Activated CD8-positive, alpha-beta memory T cell treated with anti-CD3 and anti-CD28 coated beads for 1 hour (primary cell): ENCODE measurements at regions not wholly inside any gene's neighbourhood (a gene's known extent, or its start where the extent isn't known, plus 50 kb on each side); places are given as distances from the start of the nearest gene placed in this dataset.

Experiments
- DNase-seq, 2 donors: peaks; one replicate each; pipeline ENCODE4 v3.0.0-alpha.2; 2020; ENCODE audit warnings: low read depth in 1 of 2; ENCODE audit errors: extremely low read depth in 1 of 2

DNA sequence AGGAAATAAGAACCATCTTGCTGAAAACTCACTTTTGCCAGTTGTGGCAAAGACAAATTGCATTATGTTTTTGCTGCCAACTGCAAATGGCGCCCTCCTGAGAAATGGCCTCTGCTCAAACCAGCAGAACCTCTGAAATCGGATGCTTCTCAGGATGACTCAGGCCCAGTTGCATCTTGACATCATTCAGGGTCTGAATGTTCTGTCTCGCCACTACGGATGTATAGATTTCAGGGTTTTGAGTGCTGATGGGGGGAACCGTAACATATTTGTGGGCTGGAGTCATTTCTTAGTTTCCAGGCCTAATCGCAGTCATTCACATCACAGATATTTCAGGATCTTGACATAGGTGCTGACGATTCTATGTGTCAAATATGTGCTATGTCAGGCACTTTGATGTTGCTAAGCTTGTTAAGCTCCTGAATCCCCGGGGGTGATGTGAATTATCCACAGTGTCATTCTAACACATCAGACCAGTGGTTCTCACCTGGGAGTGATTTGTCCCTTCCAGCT lies 207.1 kb downstream of the NFATC2 start:
- DNase-seq, result no peak

DNA sequence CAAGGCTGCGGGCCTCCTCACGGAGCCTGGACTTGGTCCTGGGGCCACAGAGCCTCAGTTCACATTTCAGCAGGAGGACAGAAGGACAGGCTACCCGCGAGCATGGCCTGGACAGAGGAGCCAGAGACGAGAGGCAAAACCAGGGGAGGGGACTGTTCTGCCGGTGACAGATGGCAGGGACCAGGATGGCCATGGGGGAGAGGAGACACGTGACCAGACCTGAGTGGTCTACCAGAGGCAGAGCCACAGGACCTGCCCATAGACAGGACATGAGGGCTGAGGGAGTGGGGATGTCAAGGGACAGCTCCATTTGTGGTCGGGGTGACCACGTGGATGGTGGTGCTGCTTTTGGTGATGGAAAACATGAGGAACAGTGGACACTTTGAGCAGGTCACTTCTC lies 207.9 kb downstream of the NFATC2 start:
- DNase-seq, result no peak

DNA sequence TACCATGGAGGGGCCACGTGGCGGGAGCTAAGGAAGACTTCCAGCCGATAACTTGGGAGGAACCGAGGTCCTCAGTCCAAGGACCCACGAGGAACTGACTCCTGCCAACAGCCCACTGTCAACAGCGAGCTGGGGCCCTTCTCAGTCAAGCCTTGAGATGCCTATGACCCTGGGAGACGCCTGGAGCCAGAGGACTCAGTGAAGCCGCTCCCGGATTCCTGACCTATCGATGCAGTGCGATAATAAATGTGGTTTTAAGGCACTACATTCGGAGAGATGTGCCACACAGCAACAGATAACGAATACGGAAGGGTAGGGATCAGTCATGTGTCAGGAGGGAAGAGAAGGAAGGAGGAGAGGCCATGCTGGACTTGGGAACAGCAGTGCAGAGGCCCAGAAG lies 208.5 kb downstream of the NFATC2 start:
- no peak for DNase-seq

DNA sequence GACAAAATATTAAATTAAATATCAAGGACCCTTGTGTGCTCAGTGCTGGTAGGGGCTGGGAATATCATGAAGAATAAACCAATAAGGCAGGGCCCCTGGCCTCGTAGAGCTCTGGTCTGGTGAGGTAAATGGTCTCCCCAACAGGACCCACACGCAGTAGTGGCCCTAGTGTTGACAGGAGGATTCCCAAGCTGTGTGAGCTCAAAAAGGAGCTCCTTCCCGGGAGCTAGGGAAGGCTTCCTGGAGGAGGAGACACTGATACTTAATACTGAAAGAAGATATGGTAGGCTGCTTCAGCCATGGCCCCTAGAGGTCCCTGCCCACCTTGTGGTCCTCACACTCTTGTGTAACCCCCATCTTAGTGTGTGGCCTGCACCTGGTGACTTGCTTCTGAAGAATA lies 209.1 kb downstream of the NFATC2 start:
- no peak for DNase-seq

DNA sequence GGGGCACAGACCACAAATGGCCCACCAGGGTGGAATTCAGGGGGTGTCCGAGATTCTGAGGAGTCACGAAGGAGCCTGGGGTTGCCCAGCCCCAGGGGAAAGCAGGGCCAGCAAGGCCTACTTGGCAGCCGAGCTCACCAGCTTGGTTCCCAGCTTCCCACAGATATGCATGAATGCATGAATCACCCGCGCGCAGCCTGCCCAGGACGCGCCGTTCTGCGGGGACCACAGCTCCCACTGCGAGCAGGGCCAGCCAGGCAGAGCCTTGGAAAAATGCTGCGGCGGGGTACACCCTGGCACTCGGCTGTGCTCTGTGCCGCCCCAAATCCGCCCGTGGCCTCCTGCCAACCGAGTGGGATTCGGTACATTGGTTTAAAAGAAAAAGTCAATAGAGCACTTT lies 211.0 kb downstream of the NFATC2 start:
- DNase-seq, result no peak

DNA sequence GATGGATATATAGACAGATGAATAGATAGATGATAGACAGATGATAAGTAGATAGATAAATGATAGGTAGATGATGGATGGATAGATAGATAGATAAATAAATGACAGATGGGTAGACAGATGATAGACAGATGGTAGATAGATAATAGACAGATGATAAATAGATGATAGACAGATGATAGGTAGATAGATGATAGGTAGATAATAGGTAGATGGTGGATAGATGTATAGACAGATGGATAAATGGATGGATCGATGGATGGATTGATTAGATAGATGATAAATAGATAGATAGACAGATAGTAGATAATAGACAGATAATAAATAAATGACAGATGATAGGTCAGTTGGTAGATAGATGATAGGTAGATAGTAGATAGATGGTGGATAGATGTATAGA lies 212.7 kb downstream of the NFATC2 start:
- no peak for DNase-seq

DNA sequence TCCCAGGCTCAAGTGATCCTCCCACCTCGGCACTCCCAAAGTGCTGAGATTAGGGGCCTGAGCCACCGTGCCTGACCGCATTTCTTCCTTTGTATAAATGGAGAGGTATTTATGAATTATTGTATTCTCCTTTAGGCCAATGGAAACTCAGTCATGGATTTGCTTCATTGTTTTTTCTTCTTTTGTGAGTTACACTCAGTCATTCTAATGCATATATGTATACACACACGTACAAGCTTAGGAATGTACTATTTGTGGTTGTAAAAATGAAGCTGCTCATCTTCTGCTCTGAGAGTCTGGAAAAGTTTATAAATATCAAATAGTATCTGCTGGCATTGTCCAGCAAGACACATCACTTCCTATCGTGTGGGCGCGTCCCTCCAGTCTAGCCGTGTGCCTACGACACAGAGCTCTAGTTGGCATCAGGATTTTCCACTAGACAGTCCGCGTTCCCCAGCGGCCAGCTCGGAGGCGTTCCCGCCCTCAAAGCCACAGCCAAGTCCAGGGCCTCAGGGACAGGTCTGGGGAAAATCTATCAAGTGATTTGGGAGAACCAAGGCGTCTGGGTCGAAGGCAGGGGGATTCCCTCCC lies 215.2 kb downstream of the NFATC2 start:
- DNase-seq, result no peak

DNA sequence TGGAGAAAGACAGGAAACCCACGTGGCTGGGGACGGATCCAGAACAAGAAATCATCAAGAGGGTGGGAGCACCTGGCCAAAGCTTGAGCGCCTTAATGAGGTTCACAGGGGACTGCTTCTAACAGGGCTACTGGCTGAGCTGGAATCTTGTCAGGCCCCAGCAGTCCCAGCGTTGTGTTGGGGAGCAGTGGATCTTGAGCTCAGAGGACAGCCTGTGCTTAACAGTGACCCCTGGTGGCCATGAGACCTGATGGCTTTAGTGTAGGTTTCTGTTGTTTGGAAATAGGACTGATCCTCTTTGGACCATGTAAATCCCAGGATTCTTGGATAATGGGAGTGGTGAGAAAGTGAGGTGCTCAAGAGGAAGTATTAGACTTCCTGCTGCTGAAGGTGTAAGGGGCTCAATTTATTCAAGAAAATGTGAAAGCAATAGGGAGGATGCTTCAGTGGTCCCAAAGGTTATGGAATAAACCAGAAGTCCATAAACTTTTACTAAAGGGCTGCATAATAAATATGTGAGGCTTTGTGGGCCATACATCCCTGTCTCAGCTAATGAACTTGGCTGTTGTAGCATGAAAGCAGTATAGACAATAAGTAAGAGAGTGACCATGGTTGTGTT lies 216.2 kb downstream of the NFATC2 start:
- DNase-seq, result peak; percentile 6 to 15

DNA sequence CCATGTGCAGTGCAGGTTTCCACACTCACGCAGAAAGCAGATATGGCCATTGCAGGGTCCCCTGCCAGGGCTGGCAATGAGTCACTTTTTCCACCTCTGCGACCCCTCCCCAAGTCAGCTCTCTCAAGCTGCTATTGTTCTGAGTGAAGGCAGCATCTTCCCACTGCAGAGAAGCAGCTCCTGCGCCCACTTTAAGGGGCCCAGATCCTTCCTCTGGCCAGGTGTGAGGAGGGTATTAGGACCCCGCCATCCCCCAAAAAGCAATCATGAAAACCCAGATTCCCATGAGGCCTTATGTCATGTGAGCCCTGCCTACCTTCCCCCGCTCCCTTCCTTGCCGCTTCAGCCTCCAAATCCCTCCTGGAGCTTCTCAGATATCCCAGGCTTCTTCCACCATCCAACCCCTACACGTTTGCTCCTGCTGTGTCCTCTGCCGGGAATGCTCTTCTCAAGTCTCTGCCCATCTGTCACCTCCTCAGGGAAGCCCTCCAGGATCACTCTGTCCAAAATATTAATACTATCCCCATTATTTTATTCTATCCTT lies 220.3 kb downstream of the NFATC2 start:
- no peak for DNase-seq

DNA sequence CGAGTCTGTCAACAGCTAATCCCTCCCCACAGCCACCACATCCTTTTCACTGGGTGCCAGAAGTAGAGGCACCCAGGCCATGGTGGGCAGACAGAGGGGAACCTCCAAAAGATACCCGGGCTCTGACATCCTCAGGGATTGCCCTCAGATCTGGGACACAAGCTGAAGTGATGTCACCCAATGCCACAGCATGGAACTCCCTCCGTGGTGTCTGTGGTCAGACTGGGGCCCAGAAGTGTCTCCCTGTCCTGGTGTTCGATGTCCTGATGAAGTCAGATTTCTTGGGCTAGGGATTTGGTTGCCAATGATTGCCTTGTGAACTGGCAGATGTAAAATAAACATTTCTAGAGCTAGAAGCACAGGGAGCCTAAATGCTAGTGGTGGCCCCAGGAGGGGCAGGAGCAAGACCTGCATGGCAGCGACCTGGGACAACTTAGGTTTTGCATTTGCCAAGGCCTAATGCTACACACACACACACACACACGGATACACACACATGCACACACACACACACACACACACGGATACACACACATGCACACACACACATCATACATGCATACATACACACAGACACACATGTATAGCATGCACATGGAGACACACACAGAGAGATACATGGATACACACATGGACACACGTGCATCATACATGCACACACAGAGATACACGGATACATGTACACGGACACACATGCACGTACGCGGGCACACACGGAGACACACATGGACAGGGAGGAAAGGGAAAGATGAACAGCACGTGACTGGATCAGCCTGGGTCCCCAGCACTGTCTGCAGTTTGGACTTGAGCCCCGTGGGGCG lies 221.0 kb downstream of the NFATC2 start:
- no peak for DNase-seq

DNA sequence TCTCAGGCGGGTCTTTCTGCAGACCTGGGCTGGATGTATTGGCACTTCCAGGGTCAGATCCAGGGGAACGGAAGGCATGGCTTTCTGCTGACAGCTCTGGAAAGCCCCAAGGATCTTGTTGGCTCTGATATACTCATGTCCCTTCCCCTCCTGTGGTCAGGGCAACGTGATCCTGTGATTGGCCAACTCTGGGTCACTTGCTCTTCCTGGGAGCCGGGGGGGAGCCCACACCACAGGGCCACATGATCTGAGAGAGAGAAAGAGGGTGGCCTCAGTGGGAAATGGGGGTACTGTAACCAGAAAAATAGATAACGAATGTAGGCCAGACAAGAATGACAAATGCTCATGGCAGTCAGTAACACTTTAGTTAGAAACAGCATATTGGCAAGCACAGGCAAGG lies 223.0 kb downstream of the NFATC2 start:
- no peak for DNase-seq

DNA sequence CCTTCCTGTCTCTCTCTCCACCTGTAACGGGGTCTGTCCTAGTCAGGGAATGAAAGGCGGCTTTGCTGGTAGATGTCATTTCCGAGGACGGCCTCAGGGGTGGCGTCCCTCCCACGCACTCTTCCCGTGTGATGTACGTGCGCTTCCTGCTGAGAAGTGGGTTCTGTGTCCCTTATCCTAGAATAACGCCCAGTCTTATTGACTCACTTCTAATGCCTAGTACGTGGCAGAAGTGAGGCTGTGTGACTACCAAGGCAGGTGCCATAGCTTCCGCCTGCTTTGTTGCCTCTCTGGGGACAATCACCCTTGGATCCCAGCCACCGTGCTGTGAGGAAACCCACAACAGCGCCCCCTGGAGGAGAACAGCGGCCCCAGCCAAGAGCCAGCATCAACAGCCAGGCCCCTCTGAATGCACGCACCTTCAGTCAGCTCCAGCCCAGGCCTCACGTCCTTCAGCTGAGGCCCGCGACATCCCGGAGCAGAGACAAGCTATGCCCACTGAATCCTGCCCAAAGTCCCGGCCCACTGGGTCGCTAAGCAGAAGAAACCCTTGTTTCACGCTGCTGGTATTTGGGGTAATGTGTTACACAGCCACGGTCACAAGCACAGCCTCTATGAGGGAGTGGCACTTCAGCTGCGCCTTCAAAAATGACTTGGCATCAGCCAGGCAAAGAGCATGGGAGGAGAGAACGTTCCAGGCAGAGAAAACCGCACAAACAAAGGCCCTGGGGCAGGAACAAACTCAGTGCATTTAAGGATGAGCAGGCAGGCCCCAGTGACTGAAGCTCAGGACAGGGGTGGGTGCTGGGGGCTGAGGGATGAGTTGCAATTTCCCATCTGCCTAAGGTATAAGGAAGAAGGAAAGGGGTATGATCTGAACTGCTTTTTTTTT lies 224.2 kb downstream of the NFATC2 start:
- peak; percentile 4 to 28 for DNase-seq

DNA sequence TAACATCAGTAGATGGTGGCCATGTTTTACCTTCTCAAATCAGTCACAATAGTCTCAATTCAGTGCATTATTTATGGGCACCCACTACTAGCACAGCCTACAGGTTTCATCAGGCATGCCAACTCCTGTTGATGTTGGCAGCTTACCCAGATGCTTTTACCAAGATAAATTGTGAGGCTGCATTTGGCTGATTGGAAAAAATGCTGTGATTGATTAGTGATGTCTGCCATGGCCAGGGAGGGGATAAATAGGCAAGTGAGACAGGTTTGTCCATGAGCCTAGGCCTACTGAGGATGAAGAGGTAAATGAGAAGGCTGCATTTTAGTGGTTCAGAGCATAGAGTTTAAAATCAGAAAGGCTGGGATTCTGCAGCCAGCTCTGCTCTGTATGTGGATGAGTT lies 227.1 kb downstream of the NFATC2 start:
- no peak for DNase-seq

DNA sequence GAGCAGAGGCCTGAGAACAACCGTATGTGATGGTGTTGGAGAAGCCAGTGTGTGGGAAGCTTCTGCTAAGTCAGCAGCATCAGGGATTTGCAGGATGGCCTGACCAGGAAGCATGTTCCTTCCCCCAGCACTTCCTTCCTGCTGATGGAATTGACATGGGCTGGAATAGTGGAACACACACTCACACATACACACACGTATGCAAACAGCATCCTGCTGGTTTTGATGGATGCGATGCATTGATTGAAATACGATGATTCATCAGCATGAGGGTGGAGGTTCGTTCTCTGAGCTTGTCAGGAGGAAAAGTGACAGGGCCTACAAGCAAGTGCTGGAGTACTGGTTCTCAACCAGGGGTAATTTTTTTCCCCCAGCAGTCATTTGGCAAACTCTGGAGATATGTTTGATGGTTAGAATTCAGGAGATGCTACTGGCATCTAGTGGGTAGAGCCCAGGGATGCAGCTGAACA lies 229.1 kb downstream of the NFATC2 start:
- DNase-seq, result no peak

DNA sequence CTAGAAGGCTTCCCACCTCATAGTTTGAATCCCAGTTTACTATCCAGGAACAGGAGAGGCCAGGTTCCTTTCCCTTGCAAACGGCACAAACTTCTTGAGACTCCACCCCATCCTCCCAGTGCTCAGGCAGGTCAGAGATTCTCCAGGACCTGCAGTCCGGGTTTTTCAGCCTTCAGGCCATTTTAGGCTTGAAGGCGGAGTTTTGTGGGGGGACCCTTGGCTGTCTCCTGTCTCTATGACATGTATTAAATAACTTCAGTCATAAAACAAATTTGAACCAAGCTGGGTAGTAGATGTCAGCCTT lies 230.1 kb downstream of the NFATC2 start:
- no peak for DNase-seq

DNA sequence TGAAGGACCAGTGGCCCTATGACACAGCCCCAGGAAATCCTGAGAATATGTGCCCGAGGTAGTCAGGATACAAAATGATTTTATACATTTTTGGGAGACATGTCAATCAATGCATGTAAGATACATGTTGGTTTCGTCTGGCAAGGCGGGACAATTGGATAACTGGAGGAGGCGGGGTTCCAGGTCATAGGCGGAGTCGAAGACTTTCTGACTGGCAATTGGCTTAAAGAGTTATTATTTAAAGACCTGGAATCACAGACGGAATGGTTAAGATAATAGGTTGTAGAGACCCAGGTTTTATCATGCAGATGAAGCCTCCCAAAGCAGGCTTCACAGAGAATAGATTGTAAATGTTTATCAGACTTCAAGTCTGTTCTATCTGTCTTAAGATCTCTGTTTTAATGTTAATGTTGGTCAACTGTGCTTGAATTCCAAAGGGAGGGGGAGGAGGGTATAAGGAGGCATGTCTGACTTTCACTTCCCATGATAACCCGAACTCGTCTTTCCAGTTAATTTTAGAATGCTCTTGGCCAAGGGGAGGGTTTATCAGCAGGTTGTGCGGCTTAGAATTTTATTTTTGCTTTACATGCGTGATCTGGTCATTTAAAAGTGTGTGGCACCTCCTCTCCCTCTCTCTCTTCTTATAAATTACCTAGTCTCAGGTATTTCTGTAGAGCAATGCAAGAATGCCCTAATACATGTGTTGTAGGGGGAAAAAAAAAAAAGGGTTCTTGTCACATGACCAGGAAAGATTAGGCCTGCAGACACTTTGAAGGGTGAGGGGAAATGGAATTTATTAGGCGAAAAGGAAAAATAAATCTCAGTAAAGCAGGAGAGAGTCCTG lies 230.7 kb downstream of the NFATC2 start:
- no peak for DNase-seq

DNA sequence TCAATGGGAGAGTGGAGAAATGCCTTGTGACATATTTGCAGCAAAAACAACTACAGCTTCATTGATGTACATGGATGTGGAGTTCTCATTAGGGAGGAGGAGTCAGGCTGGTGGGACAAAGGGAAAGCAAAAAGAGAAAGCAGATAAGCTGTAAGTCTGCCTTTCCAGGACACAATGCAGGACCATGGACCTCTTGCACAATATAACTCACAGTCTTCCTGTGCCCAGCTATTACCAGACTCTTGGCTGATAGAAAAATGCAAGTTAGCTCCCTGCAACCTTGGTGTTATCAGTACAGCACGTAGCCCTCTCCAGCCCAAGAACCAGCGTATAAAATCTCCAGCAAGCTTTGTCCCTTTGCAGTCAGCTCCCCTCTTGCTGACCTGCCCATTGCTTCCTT lies 232.3 kb downstream of the NFATC2 start:
- DNase-seq, result no peak

DNA sequence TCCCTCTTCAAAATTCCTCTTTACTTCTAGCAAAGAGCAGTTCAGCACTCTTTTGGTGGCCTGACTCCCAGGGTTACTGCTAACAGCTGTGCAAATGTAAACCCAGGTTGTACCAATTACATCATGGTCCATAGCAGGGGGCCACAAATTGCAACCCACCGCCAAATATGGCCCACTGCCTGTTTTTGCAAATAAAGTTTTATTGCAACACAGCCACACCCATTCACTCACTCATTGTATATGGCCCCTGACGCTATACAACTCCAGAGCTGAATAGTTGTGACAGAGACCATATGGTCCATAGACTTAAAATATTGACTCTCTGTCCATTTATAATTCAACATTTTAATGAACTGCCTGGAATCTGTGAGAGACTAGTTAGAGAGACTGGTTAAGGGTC lies 233.4 kb downstream of the NFATC2 start:
- no peak for DNase-seq

DNA sequence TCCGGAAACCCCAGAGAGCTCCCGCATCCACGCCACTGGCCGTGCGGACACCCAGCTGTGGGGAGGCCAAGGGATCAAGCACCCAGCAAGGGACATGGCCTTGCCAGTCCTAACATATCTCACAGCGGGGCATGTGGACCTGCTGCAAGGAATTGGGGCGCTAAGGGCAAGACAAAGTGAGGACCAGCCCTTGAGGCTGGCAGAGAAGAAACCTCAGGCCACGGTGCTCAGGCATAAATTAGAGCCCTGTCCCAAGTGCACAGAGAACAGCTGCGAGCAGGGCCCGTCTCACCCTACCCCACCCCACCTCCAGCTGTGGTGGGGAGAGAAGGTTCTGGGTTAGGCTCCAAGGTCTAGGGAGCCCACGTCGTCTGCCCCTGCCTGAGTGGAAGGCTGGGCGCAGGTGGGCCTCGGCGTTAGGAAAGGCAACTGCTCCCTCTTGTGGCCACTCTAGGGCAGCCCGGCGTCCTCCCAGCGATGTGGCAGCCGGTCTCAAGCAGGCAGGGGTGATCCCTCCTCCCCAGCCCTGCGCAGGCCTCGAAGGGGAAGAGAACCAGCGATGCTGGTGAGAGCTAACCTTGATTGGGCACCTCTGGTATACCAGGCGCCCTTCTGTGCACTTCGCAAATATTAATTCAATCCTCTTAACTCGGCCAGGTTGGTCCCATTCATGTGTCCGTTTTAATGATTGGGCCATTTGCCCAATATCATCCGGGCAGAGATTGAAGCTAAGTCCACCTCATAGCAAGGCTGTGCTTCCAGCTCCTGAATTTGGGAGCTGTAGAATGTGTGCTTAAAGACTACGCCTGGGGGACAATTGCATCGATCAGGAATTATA lies 235.8 kb downstream of the NFATC2 start:
- peak; percentile 28 to 58 for DNase-seq
